ENCODE measurements at regions not wholly inside any gene's neighbourhood (a gene's known extent, or its start where the extent isn't known, plus 50 kb on each side); places are given as distances from the start of the nearest gene placed in this dataset.

DNA sequence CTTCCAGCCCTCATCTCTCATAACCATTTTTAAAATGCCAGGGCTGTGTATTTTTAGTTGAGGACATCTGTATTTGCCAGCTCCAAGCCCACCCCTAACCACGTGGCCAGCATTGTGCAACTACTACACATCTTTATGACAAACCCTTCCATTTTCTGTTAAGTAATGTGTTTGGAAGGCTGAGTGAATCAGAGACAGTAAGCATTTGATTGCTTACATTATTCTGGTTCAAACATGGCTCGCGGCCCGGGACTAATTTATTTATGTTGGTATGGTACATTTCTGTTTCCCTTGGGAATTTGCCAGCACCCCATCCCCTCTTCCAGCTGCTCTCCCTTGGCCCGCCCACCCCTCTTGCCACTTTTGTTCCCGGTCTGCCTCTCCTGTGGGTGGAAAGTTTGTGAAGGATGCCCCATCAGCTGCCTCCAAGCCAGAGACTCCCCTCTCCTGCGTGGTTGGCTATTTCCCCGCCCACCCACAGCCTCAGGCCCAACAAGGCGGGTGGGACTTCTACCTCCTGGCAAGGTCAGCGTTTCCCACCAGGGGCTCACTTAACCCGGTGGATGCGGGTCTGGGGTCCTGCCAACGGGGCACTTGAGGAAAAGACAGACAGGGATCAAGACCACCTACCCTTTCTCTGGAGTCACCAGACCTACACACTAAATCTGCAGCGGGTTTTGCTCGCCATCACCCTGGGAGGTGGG lies 162.2 kb downstream of the HSD17B3 start:
- Histone ChIP-seq H3K36me3 (ENCODE audit: control insufficient read depth, insufficient read depth, low read length, severe bottlenecking) (no peaks in the 10 kb centered on the region), H3K4me3 (ENCODE audit: low read length) (no peak overlapping the region), H3K4me1 (ENCODE audit: control insufficient read depth, insufficient read depth, low read length) (peaks cover 44% of the 10 kb centered on the region), H3K27me3 (replicated peaks; ENCODE audit: control insufficient read depth, insufficient read depth, low read length) (no peaks in the 10 kb centered on the region), H3K9ac (ENCODE audit: low read length) (no peak overlapping the region), H3K9me3 (ENCODE audit: control insufficient read depth, low read length) (no peaks in the 10 kb centered on the region)
- DNase-seq (ENCODE audit: low read depth), result peak; percentile 95

DNA sequence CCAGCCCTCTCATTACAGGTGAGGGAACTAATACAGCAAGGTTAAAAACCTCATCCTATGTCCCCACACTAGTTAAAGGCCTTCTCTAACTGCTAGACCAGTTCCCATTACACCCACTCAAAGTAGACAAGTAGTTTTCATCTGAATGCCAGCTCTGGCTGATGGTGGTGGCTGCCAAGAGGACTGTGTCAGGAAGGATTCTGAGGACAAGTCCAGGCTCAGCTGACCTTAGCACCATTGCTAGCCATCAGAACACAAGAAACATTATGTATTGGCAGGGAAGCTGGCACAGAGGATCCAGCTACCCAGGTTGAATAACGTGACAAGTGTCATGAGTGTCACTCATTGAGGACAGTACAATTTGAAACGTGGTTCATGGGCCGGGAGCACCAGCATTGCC lies 163.4 kb downstream of the HSD17B3 start:
- H3K27me3 ChIP-seq (replicated peaks; ENCODE audit: control insufficient read depth, insufficient read depth, low read length), result no peaks in the 10 kb centered on the region
- H3K4me1 ChIP-seq (ENCODE audit: control insufficient read depth, insufficient read depth, low read length), result peaks cover 44% of the 10 kb centered on the region
- no peaks in the 10 kb centered on the region for H3K36me3 ChIP-seq (ENCODE audit: control insufficient read depth, insufficient read depth, low read length, severe bottlenecking)
- H3K4me3 ChIP-seq (ENCODE audit: low read length), result no peak overlapping the region
- no peak overlapping the region for H3K9ac ChIP-seq (ENCODE audit: low read length)
- H3K9me3 ChIP-seq (ENCODE audit: control insufficient read depth, low read length), result no peaks in the 10 kb centered on the region
- DNase-seq (ENCODE audit: low read depth), result no peak

- Histone ChIP-seq H3K4me1 (ENCODE audit: control insufficient read depth, insufficient read depth, low read length) (peaks cover 44% of the 10 kb centered on the region), H3K9ac (ENCODE audit: low read length) (peak overlapping the region; percentile 71), H3K36me3 (ENCODE audit: control insufficient read depth, insufficient read depth, low read length, severe bottlenecking) (no peaks in the 10 kb centered on the region), H3K9me3 (ENCODE audit: control insufficient read depth, low read length) (no peaks in the 10 kb centered on the region), H3K27me3 (replicated peaks; ENCODE audit: control insufficient read depth, insufficient read depth, low read length) (no peaks in the 10 kb centered on the region), H3K4me3 (ENCODE audit: low read length) (peak overlapping the region; percentile 71)
- DNase-seq (ENCODE audit: low read depth), result peak; percentile 33
These were observed 164.1 kb downstream of the HSD17B3 start for GRCh38 chr9:96137671-96138429.

- peak overlapping the region; percentile 71 for H3K4me3 ChIP-seq (ENCODE audit: low read length)
- H3K9me3 ChIP-seq (ENCODE audit: control insufficient read depth, low read length), result no peaks in the 10 kb centered on the region
- peak overlapping the region; percentile 71 for H3K9ac ChIP-seq (ENCODE audit: low read length)
- H3K27me3 ChIP-seq (replicated peaks; ENCODE audit: control insufficient read depth, insufficient read depth, low read length), result peaks cover under 1% of the 10 kb centered on the region
- H3K36me3 ChIP-seq (ENCODE audit: control insufficient read depth, insufficient read depth, low read length, severe bottlenecking), result no peaks in the 10 kb centered on the region
- peak; percentile 81 for DNase-seq (ENCODE audit: low read depth)
- H3K4me1 ChIP-seq (ENCODE audit: control insufficient read depth, insufficient read depth, low read length), result peaks cover 44% of the 10 kb centered on the region
These were observed 164.8 kb downstream of the HSD17B3 start for GRCh38 chr9:96136992-96137670.

- H3K36me3 ChIP-seq (ENCODE audit: control insufficient read depth, insufficient read depth, low read length, severe bottlenecking), result no peaks in the 10 kb centered on the region
- H3K9ac ChIP-seq (ENCODE audit: low read length), result no peak overlapping the region
- peaks cover 5% of the 10 kb centered on the region for H3K27me3 ChIP-seq (replicated peaks; ENCODE audit: control insufficient read depth, insufficient read depth, low read length)
- H3K4me1 ChIP-seq (ENCODE audit: control insufficient read depth, insufficient read depth, low read length), result peaks cover 34% of the 10 kb centered on the region
- no peak for DNase-seq (ENCODE audit: low read depth)
- no peaks in the 10 kb centered on the region for H3K9me3 ChIP-seq (ENCODE audit: control insufficient read depth, low read length)
- H3K4me3 ChIP-seq (ENCODE audit: low read length), result no peak overlapping the region
These were observed 166.2 kb downstream of the HSD17B3 start for GRCh38 chr9:96135753-96136290.

GRCh38 chr9:96135076-96135752 lies 166.8 kb downstream of the HSD17B3 start:
- Histone ChIP-seq H3K27me3 (replicated peaks; ENCODE audit: control insufficient read depth, insufficient read depth, low read length) (peaks cover 5% of the 10 kb centered on the region), H3K9me3 (ENCODE audit: control insufficient read depth, low read length) (no peaks in the 10 kb centered on the region), H3K4me3 (ENCODE audit: low read length) (no peak overlapping the region), H3K9ac (ENCODE audit: low read length) (no peak overlapping the region), H3K36me3 (ENCODE audit: control insufficient read depth, insufficient read depth, low read length, severe bottlenecking) (no peaks in the 10 kb centered on the region), H3K4me1 (ENCODE audit: control insufficient read depth, insufficient read depth, low read length) (peaks cover 34% of the 10 kb centered on the region)
- DNase-seq (ENCODE audit: low read depth), result peak; percentile 59

DNA sequence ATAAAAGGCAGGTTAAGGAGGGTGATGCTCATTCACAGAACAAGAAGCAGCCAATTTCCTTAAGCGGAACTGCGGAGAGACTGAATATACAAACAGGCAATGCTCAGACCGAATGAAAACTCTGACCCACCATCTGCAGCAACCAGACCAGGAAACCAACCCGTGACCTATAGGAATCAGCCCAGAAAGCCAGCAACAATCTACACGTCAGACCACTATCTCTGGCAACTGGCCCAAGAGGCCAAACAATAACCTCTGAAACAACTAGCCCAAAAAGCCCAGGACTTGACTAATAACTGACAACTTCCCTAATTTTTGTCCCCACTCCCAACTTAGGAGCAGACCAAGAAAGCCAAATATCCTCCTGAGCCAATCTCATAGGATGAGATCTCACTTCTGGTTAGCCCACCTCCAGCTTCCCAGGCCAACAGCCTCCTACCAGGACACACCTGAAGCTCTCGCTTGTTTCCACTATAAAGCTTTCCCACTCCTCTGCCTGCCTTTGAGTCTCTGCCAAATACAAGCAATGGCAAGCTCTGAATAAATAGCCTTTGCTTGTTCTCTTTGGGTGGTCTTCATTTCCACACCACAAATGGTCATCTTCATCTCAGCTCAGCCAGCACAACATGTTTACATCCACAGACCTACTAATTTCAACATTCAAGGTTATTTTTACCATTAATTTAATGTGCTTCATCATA lies 168.5 kb downstream of the HSD17B3 start:
- no peak overlapping the region for H3K4me3 ChIP-seq (ENCODE audit: low read length)
- no peak overlapping the region for H3K9ac ChIP-seq (ENCODE audit: low read length)
- peaks cover 17% of the 10 kb centered on the region for H3K4me1 ChIP-seq (ENCODE audit: control insufficient read depth, insufficient read depth, low read length)
- no peak for DNase-seq (ENCODE audit: low read depth)
- H3K36me3 ChIP-seq (ENCODE audit: control insufficient read depth, insufficient read depth, low read length, severe bottlenecking), result no peaks in the 10 kb centered on the region
- H3K9me3 ChIP-seq (ENCODE audit: control insufficient read depth, low read length), result no peaks in the 10 kb centered on the region
- H3K27me3 ChIP-seq (replicated peaks; ENCODE audit: control insufficient read depth, insufficient read depth, low read length), result peaks cover 5% of the 10 kb centered on the region

DNA sequence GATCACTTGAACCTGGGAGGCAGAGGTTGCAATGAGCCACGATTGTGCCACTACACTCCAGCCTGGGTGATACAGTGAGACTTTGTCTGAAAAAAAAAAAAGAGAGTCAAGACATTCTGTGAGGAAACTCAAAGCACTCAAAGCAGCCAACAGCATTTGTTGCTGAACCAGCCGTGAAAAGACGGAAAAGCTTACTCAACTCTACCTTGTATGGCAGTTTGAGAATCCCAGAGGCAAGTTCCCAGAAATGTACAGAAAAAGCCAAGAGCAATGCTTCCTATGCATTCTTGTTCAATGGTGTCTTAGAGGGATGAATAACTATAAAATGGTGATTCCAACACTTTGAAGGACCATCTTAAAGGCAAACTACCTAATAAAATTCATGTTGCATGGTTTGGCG lies 170.2 kb downstream of the HSD17B3 start:
- DNase-seq (ENCODE audit: low read depth), result no peak
- Histone ChIP-seq H3K4me1 (ENCODE audit: control insufficient read depth, insufficient read depth, low read length) (peaks cover 3% of the 10 kb centered on the region), H3K36me3 (ENCODE audit: control insufficient read depth, insufficient read depth, low read length, severe bottlenecking) (no peaks in the 10 kb centered on the region), H3K9ac (ENCODE audit: low read length) (no peak overlapping the region), H3K27me3 (replicated peaks; ENCODE audit: control insufficient read depth, insufficient read depth, low read length) (peaks cover 5% of the 10 kb centered on the region), H3K4me3 (ENCODE audit: low read length) (no peak overlapping the region), H3K9me3 (ENCODE audit: control insufficient read depth, low read length) (no peaks in the 10 kb centered on the region)

DNA sequence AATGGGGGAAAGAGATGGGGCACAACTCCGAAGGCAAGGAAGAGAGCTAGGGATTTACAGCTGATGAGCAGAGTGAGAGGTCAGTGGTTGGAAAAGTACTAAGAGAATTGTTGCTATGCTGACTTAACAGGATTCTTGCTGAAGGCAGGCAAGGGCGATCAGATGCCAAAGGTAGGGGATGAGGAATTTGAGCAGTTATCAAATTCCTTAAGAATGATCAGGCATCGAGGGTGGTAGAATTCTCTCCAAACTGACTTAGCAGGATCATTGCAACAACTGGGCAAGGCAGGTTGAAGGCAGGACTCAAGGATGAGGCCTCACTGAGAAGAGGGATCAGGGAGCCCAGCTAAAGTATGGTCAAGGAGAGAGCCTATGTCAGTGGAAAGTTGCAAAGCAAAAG lies 171.0 kb downstream of the HSD17B3 start:
- no peak for DNase-seq (ENCODE audit: low read depth)

DNA sequence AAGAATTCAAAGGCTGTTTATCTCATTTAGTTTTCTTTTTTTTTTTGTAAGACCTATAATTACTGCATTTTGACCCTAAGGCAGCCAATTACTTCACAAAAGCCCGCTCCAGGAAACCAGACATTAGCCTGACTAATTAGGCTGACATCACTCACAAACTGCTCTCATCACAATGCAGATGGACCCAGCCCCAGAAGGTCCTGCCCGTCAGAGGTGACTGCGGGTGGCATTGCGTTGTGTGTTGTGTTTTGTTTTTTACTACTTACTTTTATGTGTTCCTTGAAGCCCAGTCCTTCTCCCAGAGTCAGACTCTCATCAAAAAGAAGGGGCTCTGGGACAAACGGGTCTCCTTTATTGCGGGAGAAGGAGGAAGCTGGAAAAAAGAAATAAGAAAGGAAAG lies 172.2 kb downstream of the HSD17B3 start:
- no peaks in the 10 kb centered on the region for H3K36me3 ChIP-seq (ENCODE audit: control insufficient read depth, insufficient read depth, low read length, severe bottlenecking)
- peaks cover 5% of the 10 kb centered on the region for H3K27me3 ChIP-seq (replicated peaks; ENCODE audit: control insufficient read depth, insufficient read depth, low read length)
- H3K4me3 ChIP-seq (ENCODE audit: low read length), result no peak overlapping the region
- no peaks in the 10 kb centered on the region for H3K9me3 ChIP-seq (ENCODE audit: control insufficient read depth, low read length)
- no peak for DNase-seq (ENCODE audit: low read depth)
- no peaks in the 10 kb centered on the region for H3K4me1 ChIP-seq (ENCODE audit: control insufficient read depth, insufficient read depth, low read length)
- no peak overlapping the region for H3K9ac ChIP-seq (ENCODE audit: low read length)

More for the DNA sequence above, 171.0 kb downstream of the HSD17B3 start:
- H3K36me3 ChIP-seq (ENCODE audit: control insufficient read depth, insufficient read depth, low read length, severe bottlenecking), result no peaks in the 10 kb centered on the region
- no peak overlapping the region for H3K4me3 ChIP-seq (ENCODE audit: low read length)
- no peak overlapping the region for H3K9ac ChIP-seq (ENCODE audit: low read length)
- peaks cover 5% of the 10 kb centered on the region for H3K27me3 ChIP-seq (replicated peaks; ENCODE audit: control insufficient read depth, insufficient read depth, low read length)
- H3K9me3 ChIP-seq (ENCODE audit: control insufficient read depth, low read length), result no peaks in the 10 kb centered on the region
- H3K4me1 ChIP-seq (ENCODE audit: control insufficient read depth, insufficient read depth, low read length), result no peaks in the 10 kb centered on the region
